Endothelial cell of umbilical vein (primary cell): ENCODE measurements at regions not wholly inside any gene's neighbourhood (a gene's known extent, or its start where the extent isn't known, plus 50 kb on each side); places are given as distances from the start of the nearest gene placed in this dataset.

ENCODE experiments used
- BruUV-seq: library from RNA; stranded (reverse); fragments of 400-500 nt; replicated peaks from 2 replicates; lab custom pipeline; 2021; lab: Mats Ljungman, UMichigan
- CTCF ChIA-PET: fragments of 300-600, 350-600 bp; sonication (Branson Sonifier 250); formaldehyde crosslinking; loops from one replicate; lab custom pipeline; 2021; ENCODE audit warnings: antibody characterized with exemption, inconsistent platforms; lab: Charles Lee
- POLR2A ChIA-PET: fragments of 300-600, 350-600 bp; sonication (Branson Sonifier 250); formaldehyde crosslinking; loops from one replicate; lab custom pipeline; 2021; ENCODE audit warnings: antibody characterized with exemption, inconsistent platforms; lab: Charles Lee
- DNase-seq: peaks from one replicate; pipeline ENCODE4 v3.0.0-alpha.2; 2011; ENCODE audit warnings: low read depth, low spot score
- FAIRE-seq: peaks from 2 replicates; lab custom pipeline; 2011; peaks lifted over from hg19 to GRCh38; lab: Jason Lieb, UNC
- H2AFZ ChIP-seq: 2 replicates; pipeline ENCODE4 v1.6.0; 2012; ENCODE audit warnings: low read depth, low read length, control low read depth, inconsistent platforms
- H3K27ac ChIP-seq: 2 replicates; pipeline ENCODE4 v1.5.1; 2011; ENCODE audit warnings: low read depth, mild to moderate bottlenecking, control low read depth, low read length, moderate library complexity; ENCODE audit not compliant: insufficient read depth
- H3K27me3 ChIP-seq, 2 experiments: 2 replicates each; pipeline versions ENCODE4 v1.6.0 to v1.6.1; 2011; ENCODE audit warnings: low read length in 2 of 2, mixed read lengths in 1 of 2; ENCODE audit not compliant: control insufficient read depth in 2 of 2, insufficient read depth in 2 of 2
- H3K36me3 ChIP-seq, 2 experiments: 2 replicates in 1 of 2; 3 replicates in 1 of 2; pipeline ENCODE4 v1.5.1; 2011; ENCODE audit warnings: low read length in 2 of 2, mild to moderate bottlenecking in 1 of 2, moderate library complexity in 1 of 2; ENCODE audit not compliant: control insufficient read depth in 2 of 2, insufficient read depth in 2 of 2; ENCODE audit errors: extremely low read depth in 1 of 2
- H3K4me1 ChIP-seq: 3 replicates; pipeline ENCODE4 v1.5.1; 2011; ENCODE audit warnings: mild to moderate bottlenecking, low read length; ENCODE audit not compliant: control insufficient read depth, insufficient read depth; ENCODE audit errors: extremely low read depth
- H3K4me2 ChIP-seq: 2 replicates; pipeline ENCODE4 v1.6.1; 2011; ENCODE audit warnings: low read length, control low read depth, mixed read lengths; ENCODE audit not compliant: insufficient read depth
- H3K4me3 ChIP-seq, 3 experiments: fragments of 200-600 bp in 1 of 3; sonication (generic), shearing (Covaris generic) in 1 of 3; replicated peaks in 1 of 3; 2 replicates each; pipeline ENCODE4 v1.5.1; 2011 to 2016; ENCODE audit warnings: control low read depth in 3 of 3, low read length in 3 of 3, mild to moderate bottlenecking in 2 of 3, inconsistent platforms in 1 of 3, low read depth in 1 of 3, moderate library complexity in 1 of 3; ENCODE audit not compliant: insufficient read depth in 1 of 3
- H3K79me2 ChIP-seq: 2 replicates; pipeline ENCODE4 v1.6.0; 2012; ENCODE audit warnings: low read length, inconsistent platforms; ENCODE audit not compliant: control insufficient read depth, insufficient read depth
- H3K9ac ChIP-seq: replicated peaks from 2 replicates; pipeline ENCODE3; 2011; ENCODE audit warnings: low read length, control low read depth; ENCODE audit not compliant: insufficient read depth; ENCODE audit errors: extremely low read depth
- H3K9me1 ChIP-seq: replicated peaks from 3 replicates; pipeline ENCODE4 v1.6.0; 2011; ENCODE audit warnings: mild to moderate bottlenecking, low read length; ENCODE audit not compliant: control insufficient read depth, insufficient read depth; ENCODE audit errors: extremely low read depth
- H3K9me3 ChIP-seq: replicated peaks from 2 replicates; pipeline ENCODE4 v1.5.1; 2012; ENCODE audit warnings: low read length, inconsistent platforms; ENCODE audit not compliant: control insufficient read depth, insufficient read depth
- H4K20me1 ChIP-seq: replicated peaks from 2 replicates; pipeline ENCODE3; 2011; ENCODE audit warnings: mild to moderate bottlenecking, low read length; ENCODE audit not compliant: control insufficient read depth, insufficient read depth; ENCODE audit errors: extremely low read depth
- CTCF ChIP-seq, 2 donors: IDR thresholded peaks; 1 replicate in 1 of 2; 2 replicates in 1 of 2; pipeline ENCODE4 v1.5.1; 2011; ENCODE audit warnings: low read length in 2 of 2, mild to moderate bottlenecking in 2 of 2, moderate library complexity in 2 of 2, control low read depth in 1 of 2, inconsistent platforms in 1 of 2, low read depth in 1 of 2; ENCODE audit not compliant: insufficient read depth in 1 of 2; ENCODE audit errors: extremely low read depth in 1 of 2
- EZH2 ChIP-seq: IDR thresholded peaks from 2 replicates; pipeline ENCODE4 v1.6.1; 2012; ENCODE audit warnings: borderline replicate concordance, low read depth, mild to moderate bottlenecking, moderate library complexity, low read length, inconsistent platforms; ENCODE audit not compliant: severe bottlenecking
- FOS ChIP-seq: IDR thresholded peaks from 2 replicates; pipeline ENCODE4 v1.6.1; 2011; ENCODE audit warnings: mild to moderate bottlenecking, low read length, moderate library complexity, borderline replicate concordance; ENCODE audit not compliant: insufficient read depth
- GATA2 ChIP-seq: IDR thresholded peaks from 2 replicates; pipeline ENCODE4 v1.7.0; 2011; ENCODE audit warnings: low read depth, mild to moderate bottlenecking, moderate library complexity, mixed read lengths, low read length; ENCODE audit not compliant: insufficient read length, insufficient read depth
- JUN ChIP-seq: IDR thresholded peaks from 2 replicates; pipeline ENCODE4 v1.6.1; 2011; ENCODE audit warnings: borderline replicate concordance, low read depth; ENCODE audit not compliant: insufficient read length, insufficient read depth
- MAX ChIP-seq: IDR thresholded peaks from 2 replicates; pipeline ENCODE4 v1.6.1; 2011; ENCODE audit not compliant: insufficient read depth, insufficient read length
- MYC ChIP-seq: IDR thresholded peaks from one replicate; pipeline ENCODE4 v1.6.1; 2011; ENCODE audit warnings: mild to moderate bottlenecking, low read depth, low read length
- POLR2A ChIP-seq: IDR thresholded peaks from 2 replicates; pipeline ENCODE4 v1.6.1; 2012; ENCODE audit warnings: low read depth, mild to moderate bottlenecking, control low read depth, low read length
- POLR2AphosphoS5 ChIP-seq: IDR thresholded peaks from 2 replicates; pipeline ENCODE4 v1.6.1; 2012; ENCODE audit warnings: low read depth, mild to moderate bottlenecking, control low read depth, low read length, moderate library complexity; ENCODE audit not compliant: insufficient read depth
- dilution Hi-C: fragments of 300-500 bp; cut with MboI; formaldehyde crosslinking; loops from one replicate; pipeline ENCODE4 v1.15.0; 2019; ENCODE audit warnings: low sequenced_read_pairs; ENCODE audit not compliant: extremely low pct_ligation_motif_present
- intact Hi-C: fragments of 100-400 bp; cut with micrococcal nuclease; formaldehyde crosslinking; loops from one replicate; pipeline ENCODE4 v1.10.0; 2022

DNA sequence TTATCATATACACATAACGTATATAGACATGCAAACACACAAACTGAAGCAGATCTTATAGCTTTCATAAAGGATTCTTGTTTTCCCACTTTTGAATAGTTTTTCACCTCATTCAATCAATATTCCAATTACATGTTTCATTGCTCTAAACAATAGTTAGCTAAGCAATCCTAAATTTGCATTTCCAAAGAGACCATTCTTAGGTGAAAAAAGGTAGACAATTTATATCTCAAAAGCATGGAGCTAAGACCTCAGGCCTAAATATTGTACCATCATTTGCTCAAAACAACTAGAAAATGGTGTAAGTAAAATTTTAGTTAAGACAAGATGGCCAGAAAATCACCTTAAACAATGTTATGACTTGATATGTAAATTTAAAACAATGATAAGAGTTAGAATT, 1148.5 kb upstream of the DIAPH2 start:
- no peak overlapping the region for H3K4me3 ChIP-seq
- no peaks in the 10 kb centered on the region for H3K4me1 ChIP-seq
- H3K9me1 ChIP-seq: no peaks in the 10 kb centered on the region
- no peaks in the 10 kb centered on the region for H3K9me3 ChIP-seq
- TF ChIP-seq MAX (no peak), POLR2AphosphoS5 (no peak), JUN (no peak), FOS (no peak), EZH2 (no peak), MYC (no peak)
- H3K27me3 ChIP-seq: no peaks in the 10 kb centered on the region
- no peaks in the 10 kb centered on the region for H4K20me1 ChIP-seq
- CTCF ChIA-PET: no interaction called here
- no peak overlapping the region for H2AFZ ChIP-seq
- H3K9ac ChIP-seq: no peak overlapping the region
- intact Hi-C loops: no loop called here
- H3K4me2 ChIP-seq: no peak overlapping the region
- BruUV-seq: no TSS peak
- DNase-seq (no peak), FAIRE-seq (no peak)
- POLR2A ChIA-PET: no interaction called here
- dilution Hi-C loops: no loop called here
- H3K36me3 ChIP-seq: no peaks in the 10 kb centered on the region
- H3K79me2 ChIP-seq: no peaks in the 10 kb centered on the region
- no peak overlapping the region for H3K27ac ChIP-seq

GRCh38 chrX:95536661-95537060, 1148.0 kb upstream of the DIAPH2 start:
- H3K9me1 ChIP-seq: no peaks in the 10 kb centered on the region
- no peak overlapping the region for H3K4me2 ChIP-seq
- no peaks in the 10 kb centered on the region for H3K4me1 ChIP-seq
- CTCF ChIA-PET: no interaction called here
- intact Hi-C loops: no loop called here
- no peak overlapping the region for H2AFZ ChIP-seq
- BruUV-seq: no TSS peak
- no peak overlapping the region for H3K27ac ChIP-seq
- H3K27me3 ChIP-seq: no peaks in the 10 kb centered on the region
- H3K4me3 ChIP-seq: no peak overlapping the region
- FAIRE-seq: no peak
- no peak overlapping the region for H3K9ac ChIP-seq
- no peak for DNase-seq
- POLR2A ChIA-PET: no interaction called here
- H3K9me3 ChIP-seq: no peaks in the 10 kb centered on the region
- H3K79me2 ChIP-seq: no peaks in the 10 kb centered on the region
- no peaks in the 10 kb centered on the region for H3K36me3 ChIP-seq
- TF ChIP-seq CTCF (IDR thresholded peaks at IDR 0.05; ENCODE audit: extremely low read depth in 1 of 2, insufficient read depth in 1 of 2, low read depth in 1 of 2, low read length in 2 of 2) (no peak), MAX (no peak), JUN (no peak), GATA2 (no peak), POLR2A (no peak), EZH2 (no peak), FOS (no peak), MYC (no peak), POLR2AphosphoS5 (no peak)
- dilution Hi-C loops: no loop called here
- H4K20me1 ChIP-seq: no peaks in the 10 kb centered on the region
